DND-41 (cell line): ENCODE measurements at regions not wholly inside any gene's neighbourhood (a gene's known extent, or its start where the extent isn't known, plus 50 kb on each side); places are given as distances from the start of the nearest gene placed in this dataset.

Experiments used
- CTCF ChIP-seq: IDR thresholded peaks from 2 replicates; pipeline ENCODE4 v1.5.1; 2012; ENCODE audit warnings: borderline replicate concordance, low read length, moderate library complexity, mild to moderate bottlenecking; ENCODE audit not compliant: poor library complexity, severe bottlenecking; ENCODE audit errors: extremely low read depth
- EZH2 ChIP-seq: IDR thresholded peaks from 3 replicates; pipeline ENCODE4 v1.6.1; 2012; ENCODE audit warnings: borderline replicate concordance, low read depth, mild to moderate bottlenecking, moderate library complexity, low read length, inconsistent platforms; ENCODE audit not compliant: severe bottlenecking

- TF ChIP-seq CTCF (no peak), EZH2 (no peak)
Measured at GRCh38 chr11:109695696-109696095, 273.7 kb downstream of the C11orf87 start.
